T-cell (primary cell): ENCODE measurements at regions not wholly inside any gene's neighbourhood (a gene's known extent, or its start where the extent isn't known, plus 50 kb on each side); places are given as distances from the start of the nearest gene placed in this dataset.

Experiments used
- ATAC-seq, 4 experiments: fragments of 200-7000 bp in 3 of 4; fragments of 150-1000 bp in 1 of 4; cut with Tn5 transposase; replicated peaks in 1 of 4; 1 replicate in 3 of 4; 2 replicates in 1 of 4; pipeline ENCODE4 v1.10.0; 2021; ENCODE audit warnings: moderate library complexity in 3 of 4, mild to moderate bottlenecking in 2 of 4, moderate number of reproducible peaks in 1 of 4
- CTCF ChIA-PET, 2 donors: fragments of 300-600 bp; sonication (Branson Sonifier 250); formaldehyde crosslinking; loops; one replicate each; lab custom pipeline; 2022; ENCODE audit warnings: antibody characterized with exemption in 2 of 2; lab: Charles Lee
- POLR2A ChIA-PET, 2 donors: fragments of 300-600 bp; sonication (Branson Sonifier 250); formaldehyde crosslinking; loops; one replicate each; lab custom pipeline; 2022; ENCODE audit warnings: antibody characterized with exemption in 2 of 2; lab: Charles Lee
- DNase-seq, 35 experiments: peaks; one replicate each; pipeline versions ENCODE4 v3.0.0 to v3.0.0-alpha.2; 2013 to 2023
- H3K27ac ChIP-seq: one replicate; pipeline ENCODE4 v1.5.1; 2013; ENCODE audit warnings: low read length
- H3K27me3 ChIP-seq, 2 experiments: replicated peaks in 1 of 2; 1 replicate in 1 of 2; 2 replicates in 1 of 2; pipeline versions ENCODE4 v1.6.1 to v1.7.0; 2013; ENCODE audit warnings: low read length in 1 of 2, mixed read lengths in 1 of 2; ENCODE audit not compliant: control insufficient read depth in 2 of 2, insufficient read depth in 2 of 2; ENCODE audit errors: extremely low read depth in 1 of 2
- H3K36me3 ChIP-seq, 2 donors: 1 replicate in 1 of 2; 2 replicates in 1 of 2; pipeline versions ENCODE4 v1.6.1 to v1.7.0; 2013; ENCODE audit warnings: low read length in 1 of 2; ENCODE audit not compliant: control insufficient read depth in 2 of 2, insufficient read depth in 1 of 2; ENCODE audit errors: extremely low read depth in 1 of 2
- H3K4me1 ChIP-seq, 2 experiments: 1 replicate in 1 of 2; 2 replicates in 1 of 2; pipeline versions ENCODE4 v1.6.1 to v1.7.0; 2013; ENCODE audit warnings: low read length in 2 of 2, mixed read lengths in 1 of 2; ENCODE audit not compliant: insufficient read depth in 2 of 2, control insufficient read depth in 1 of 2; ENCODE audit errors: extremely low read depth in 1 of 2
- H3K4me3 ChIP-seq, 2 donors: 1 replicate in 1 of 2; 2 replicates in 1 of 2; pipeline versions ENCODE4 v1.5.1 to v1.7.0; 2013; ENCODE audit warnings: mild to moderate bottlenecking in 2 of 2, low read length in 1 of 2, moderate library complexity in 1 of 2; ENCODE audit not compliant: control insufficient read depth in 1 of 2; ENCODE audit errors: extremely low read depth in 1 of 2
- H3K9me3 ChIP-seq: 2 replicates; pipeline ENCODE4 v1.7.0; 2013
- H3K27ac Mint-ChIP-seq, 2 donors: one replicate each; pipeline ENCODE4 v1.8.0; 2020 to 2021; ENCODE audit warnings: mild to moderate bottlenecking in 2 of 2, mixed read lengths in 2 of 2
- H3K27me3 Mint-ChIP-seq, 2 donors: one replicate each; pipeline ENCODE4 v1.8.0; 2021 to 2022; ENCODE audit warnings: mixed read lengths in 2 of 2
- H3K36me3 Mint-ChIP-seq: one replicate; pipeline ENCODE4 v1.8.0; 2021; ENCODE audit warnings: mixed read lengths
- H3K4me1 Mint-ChIP-seq, 3 donors: one replicate each; pipeline ENCODE4 v1.8.0; 2020 to 2022; ENCODE audit warnings: mixed read lengths in 3 of 3, mild to moderate bottlenecking in 1 of 3
- H3K4me3 Mint-ChIP-seq, 3 donors: one replicate each; pipeline ENCODE4 v1.8.0; 2020 to 2022; ENCODE audit warnings: mild to moderate bottlenecking in 3 of 3, mixed read lengths in 3 of 3, moderate library complexity in 3 of 3
- H3K9me3 Mint-ChIP-seq, 3 donors: one replicate each; pipeline ENCODE4 v1.8.0; 2020 to 2022; ENCODE audit warnings: mixed read lengths in 3 of 3
- WGBS: methylation state at CpG from one replicate; pipeline ENCODE4 v1.1.5; 2013; ENCODE audit warnings: missing lambda C conversion rate; ENCODE audit not compliant: insufficient coverage; 5-methylcytosine and 5-hydroxymethylcytosine counted together

- Histone ChIP-seq H3K27me3 (peaks cover 4 to 35% of the 10 kb centered on the region in 2 experiments), H3K4me1 (no peaks in the 10 kb centered on the region), H3K27ac (no peak overlapping the region), H3K4me3 (no peak overlapping the region), H3K9me3 (no peaks in the 10 kb centered on the region), H3K36me3 (no peaks in the 10 kb centered on the region)
- Mint-ChIP-seq H3K36me3 (no peaks in the 10 kb centered on the region), H3K9me3 (no peaks in the 10 kb centered on the region), H3K27ac (no peak overlapping the region), H3K4me3 (no peak overlapping the region), H3K4me1 (no peaks in the 10 kb centered on the region), H3K27me3 (peaks cover 13 to 19% of the 10 kb centered on the region in 2 donors)
- 75% methylated on average over 7 of the region's 7 CpGs for WGBS
- DNase-seq (no peak), ATAC-seq (no peak)
- ChIA-PET CTCF (no interaction called here), POLR2A (no interaction called here)
Observed at GRCh38 chr11:119940401-119940976, 197.4 kb downstream of the TRIM29 start.

GRCh38 chr11:119937412-119937811, 200.5 kb downstream of the TRIM29 start:
- Mint-ChIP-seq H3K4me3 (no peak overlapping the region), H3K4me1 (no peaks in the 10 kb centered on the region), H3K27ac (no peak overlapping the region), H3K36me3 (no peaks in the 10 kb centered on the region), H3K27me3 (peaks cover 12 to 19% of the 10 kb centered on the region in 2 donors), H3K9me3 (no peaks in the 10 kb centered on the region)
- POLR2A ChIA-PET: no interaction called here
- H3K27ac ChIP-seq: no peak overlapping the region
- no peaks in the 10 kb centered on the region for H3K36me3 ChIP-seq
- H3K4me1 ChIP-seq: no peaks in the 10 kb centered on the region
- ATAC-seq (no peak), DNase-seq (no peak)
- H3K4me3 ChIP-seq: no peak overlapping the region
- H3K27me3 ChIP-seq: peaks cover 2 to 37% of the 10 kb centered on the region in 2 experiments
- CTCF ChIA-PET: no interaction called here
- no peaks in the 10 kb centered on the region for H3K9me3 ChIP-seq
- 100% methylated on average over 1 of the region's 4 CpGs for WGBS

- ChIA-PET POLR2A (no interaction called here), CTCF (no interaction called here)
- no peak for DNase-seq
Observed at GRCh38 chr11:119936426-119936825, 201.5 kb downstream of the TRIM29 start.

GRCh38 chr11:119935349-119935925, 202.5 kb downstream of the TRIM29 start:
- CTCF ChIA-PET: no interaction called here
- Mint-ChIP-seq H3K27ac (no peak overlapping the region), H3K9me3 (peaks cover 0 to 8% (median 0%) of the 10 kb centered on the region in 3 donors), H3K27me3 (peaks cover 15 to 24% of the 10 kb centered on the region in 2 donors), H3K4me3 (no peak overlapping the region), H3K4me1 (no peaks in the 10 kb centered on the region), H3K36me3 (no peaks in the 10 kb centered on the region)
- Histone ChIP-seq H3K27me3 (peaks cover 2 to 31% of the 10 kb centered on the region in 2 experiments), H3K27ac (no peak overlapping the region), H3K4me1 (no peaks in the 10 kb centered on the region), H3K4me3 (no peak overlapping the region), H3K9me3 (no peaks in the 10 kb centered on the region), H3K36me3 (no peaks in the 10 kb centered on the region)
- POLR2A ChIA-PET: no interaction called here
- DNase-seq (no peak), ATAC-seq (no peak)
- WGBS: 89% methylated on average over 5 of the region's 7 CpGs

More at GRCh38 chr11:119936426-119936825, 201.5 kb downstream of the TRIM29 start:
- no peaks in the 10 kb centered on the region for H3K9me3 Mint-ChIP-seq
- ATAC-seq: no peak
- peaks cover 12 to 22% of the 10 kb centered on the region in 2 donors for H3K27me3 Mint-ChIP-seq
- H3K27ac Mint-ChIP-seq: no peak overlapping the region
- WGBS: 75% methylated on average over 5 of the region's 5 CpGs
- no peak overlapping the region for H3K4me3 Mint-ChIP-seq
- Histone ChIP-seq H3K4me1 (no peaks in the 10 kb centered on the region), H3K4me3 (no peak overlapping the region), H3K27ac (no peak overlapping the region), H3K27me3 (peaks cover 2 to 38% of the 10 kb centered on the region in 2 experiments), H3K9me3 (no peaks in the 10 kb centered on the region), H3K36me3 (no peaks in the 10 kb centered on the region)
- H3K36me3 Mint-ChIP-seq: no peaks in the 10 kb centered on the region
- H3K4me1 Mint-ChIP-seq: no peaks in the 10 kb centered on the region

GRCh38 chr11:119934866-119935265, 203.0 kb downstream of the TRIM29 start:
- no peak overlapping the region for H3K4me3 ChIP-seq
- 90% methylated on average over 2 of the region's 5 CpGs for WGBS
- H3K4me1 Mint-ChIP-seq: no peaks in the 10 kb centered on the region
- ChIA-PET POLR2A (no interaction called here), CTCF (no interaction called here)
- DNase-seq (no peak), ATAC-seq (no peak)
- no peaks in the 10 kb centered on the region for H3K9me3 ChIP-seq
- no peak overlapping the region for H3K4me3 Mint-ChIP-seq
- H3K9me3 Mint-ChIP-seq: peaks cover 0 to 8% (median 0%) of the 10 kb centered on the region in 3 donors
- H3K27me3 Mint-ChIP-seq: peaks cover 17 to 26% of the 10 kb centered on the region in 2 donors
- no peaks in the 10 kb centered on the region for H3K36me3 ChIP-seq
- H3K27me3 ChIP-seq: peaks cover 2 to 28% of the 10 kb centered on the region in 2 experiments
- no peak overlapping the region for H3K27ac ChIP-seq
- H3K4me1 ChIP-seq: no peaks in the 10 kb centered on the region
- no peak overlapping the region for H3K27ac Mint-ChIP-seq
- H3K36me3 Mint-ChIP-seq: no peaks in the 10 kb centered on the region

- WGBS: 69% methylated on average over 4 of the region's 4 CpGs
- no peak overlapping the region for H3K27ac ChIP-seq
- Mint-ChIP-seq H3K27ac (no peak overlapping the region), H3K27me3 (peaks cover 17 to 26% of the 10 kb centered on the region in 2 donors), H3K36me3 (no peaks in the 10 kb centered on the region), H3K9me3 (peaks cover 0 to 8% (median 0%) of the 10 kb centered on the region in 3 donors), H3K4me1 (no peaks in the 10 kb centered on the region), H3K4me3 (no peak overlapping the region)
- no peaks in the 10 kb centered on the region for H3K4me1 ChIP-seq
- no peak overlapping the region for H3K4me3 ChIP-seq
- DNase-seq (no peak), ATAC-seq (no peak)
- no peaks in the 10 kb centered on the region for H3K9me3 ChIP-seq
- CTCF ChIA-PET: no interaction called here
- peaks cover 2 to 25% of the 10 kb centered on the region in 2 experiments for H3K27me3 ChIP-seq
- POLR2A ChIA-PET: no interaction called here
- no peaks in the 10 kb centered on the region for H3K36me3 ChIP-seq
Observed at GRCh38 chr11:119934267-119934666, 203.6 kb downstream of the TRIM29 start.
